ENCODE measurements at regions not wholly inside any gene's neighbourhood (a gene's known extent, or its start where the extent isn't known, plus 50 kb on each side); places are given as distances from the start of the nearest gene placed in this dataset.

DNA sequence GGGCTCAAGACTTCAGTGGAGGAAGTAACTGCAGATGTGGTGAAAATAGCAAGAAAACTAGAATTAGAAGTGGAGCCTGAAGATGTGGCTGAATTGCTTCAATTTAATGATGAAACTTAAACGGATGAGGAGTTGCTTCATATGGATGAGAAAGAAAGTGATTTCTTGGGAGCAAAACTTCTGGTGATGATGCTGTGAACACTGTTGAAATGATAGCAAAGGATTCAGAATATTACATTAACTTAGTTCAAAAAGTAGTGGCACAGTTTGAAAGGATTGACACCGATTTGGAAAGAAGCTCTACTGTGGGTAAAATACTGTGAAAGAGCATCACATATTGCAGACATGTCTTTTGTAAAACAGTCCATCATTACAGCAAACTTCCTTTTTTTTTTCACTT is 638.0 kb downstream of the NYAP2 start:
- intact Hi-C loops (cut with micrococcal nuclease), result no loop called here

DNA sequence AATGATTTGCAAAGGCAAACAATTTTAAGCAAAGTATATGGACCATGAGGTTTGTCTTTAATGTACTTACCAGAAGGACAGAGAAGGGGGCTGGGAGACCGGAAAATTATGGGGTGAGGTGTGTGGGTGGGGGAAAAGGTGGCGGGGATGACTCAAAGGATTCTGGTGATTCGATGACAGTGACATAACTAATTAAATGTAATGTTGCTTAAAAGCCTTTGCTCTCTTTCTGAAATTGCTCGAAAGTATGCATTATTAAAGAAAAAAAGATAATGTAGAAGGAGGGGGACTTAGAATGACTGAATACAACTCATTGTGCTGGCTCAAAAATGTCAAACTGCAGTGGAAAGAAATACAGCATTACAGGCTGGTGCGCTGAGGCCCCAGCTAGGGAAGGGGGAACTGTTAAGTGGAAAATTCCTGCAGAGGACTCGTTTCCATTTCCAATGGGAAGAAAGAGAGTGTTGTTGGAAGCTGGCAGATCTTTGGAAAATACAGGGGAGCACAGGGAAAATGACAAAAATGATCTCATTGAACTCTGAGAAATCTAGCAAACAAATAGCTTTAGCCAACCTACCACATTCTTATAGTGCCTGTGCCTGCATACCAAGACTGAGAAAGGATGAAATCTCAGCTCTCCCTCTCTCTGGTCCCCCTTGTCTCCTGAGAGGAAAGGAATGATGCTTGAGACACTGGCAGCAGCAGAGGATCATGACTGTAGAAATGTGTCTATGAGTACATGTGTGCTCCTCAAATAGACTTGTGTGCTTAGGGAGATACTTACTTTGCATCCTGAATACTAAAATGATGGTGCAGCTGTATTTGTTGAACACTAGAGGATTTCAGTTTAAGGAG is 632.4 kb downstream of the NYAP2 start:
- no peaks in the 10 kb centered on the region for H3K36me3 Mint-ChIP-seq
- peaks cover 28 to 30% of the 10 kb centered on the region in 2 donors for H3K27me3 Mint-ChIP-seq
- CTCF ChIA-PET (ENCODE audit: partially characterized antibody), result no interaction called here
- no peaks in the 10 kb centered on the region for H3K9me3 Mint-ChIP-seq
- Histone ChIP-seq H3K27ac (ENCODE audit: low read depth, low read length) (no peak overlapping the region), H3K27me3 (ENCODE audit: insufficient read depth, low read length) (peaks cover 4% of the 10 kb centered on the region), H3K36me3 (ENCODE audit: insufficient read depth, low read length) (no peaks in the 10 kb centered on the region), H3K4me1 (ENCODE audit: insufficient read depth, low read length) (no peaks in the 10 kb centered on the region), H3K9me3 (ENCODE audit: control insufficient read depth in 1 of 2, low read length in 2 of 2) (no peaks in the 10 kb centered on the region), H3K4me3 (ENCODE audit: low read length in 2 of 2) (no peak overlapping the region)
- intact Hi-C loops (cut with micrococcal nuclease), result no loop called here
- H3K4me1 Mint-ChIP-seq, result peaks cover 5 to 17% (median 7%) of the 10 kb centered on the region in 4 donors
- no peak for DNase-seq
- POLR2A ChIA-PET (ENCODE audit: partially characterized antibody), result no interaction called here
- H3K27ac Mint-ChIP-seq, result no peak overlapping the region
- H3K4me3 Mint-ChIP-seq, result peak overlapping the region in 3 of 8 donors; percentile 33 to 73 (median 53)

More for the DNA sequence above, 638.0 kb downstream of the NYAP2 start:
- Mint-ChIP-seq H3K4me1 (no peaks in the 10 kb centered on the region), H3K4me3 (no peak overlapping the region), H3K9me3 (no peaks in the 10 kb centered on the region), H3K27ac (no peak overlapping the region), H3K36me3 (no peaks in the 10 kb centered on the region), H3K27me3 (peaks cover 11 to 17% of the 10 kb centered on the region in 2 donors)
- ChIA-PET POLR2A (ENCODE audit: partially characterized antibody) (no interaction called here), CTCF (ENCODE audit: partially characterized antibody) (no interaction called here)
- Histone ChIP-seq H3K4me1 (ENCODE audit: insufficient read depth, low read length) (no peaks in the 10 kb centered on the region), H3K27ac (ENCODE audit: low read depth, low read length) (no peak overlapping the region), H3K9me3 (ENCODE audit: control insufficient read depth in 1 of 2, low read length in 2 of 2) (no peaks in the 10 kb centered on the region), H3K27me3 (ENCODE audit: insufficient read depth, low read length) (no peaks in the 10 kb centered on the region), H3K4me3 (ENCODE audit: low read length in 2 of 2) (no peak overlapping the region), H3K36me3 (ENCODE audit: insufficient read depth, low read length) (no peaks in the 10 kb centered on the region)
- DNase-seq, result no peak

DNA sequence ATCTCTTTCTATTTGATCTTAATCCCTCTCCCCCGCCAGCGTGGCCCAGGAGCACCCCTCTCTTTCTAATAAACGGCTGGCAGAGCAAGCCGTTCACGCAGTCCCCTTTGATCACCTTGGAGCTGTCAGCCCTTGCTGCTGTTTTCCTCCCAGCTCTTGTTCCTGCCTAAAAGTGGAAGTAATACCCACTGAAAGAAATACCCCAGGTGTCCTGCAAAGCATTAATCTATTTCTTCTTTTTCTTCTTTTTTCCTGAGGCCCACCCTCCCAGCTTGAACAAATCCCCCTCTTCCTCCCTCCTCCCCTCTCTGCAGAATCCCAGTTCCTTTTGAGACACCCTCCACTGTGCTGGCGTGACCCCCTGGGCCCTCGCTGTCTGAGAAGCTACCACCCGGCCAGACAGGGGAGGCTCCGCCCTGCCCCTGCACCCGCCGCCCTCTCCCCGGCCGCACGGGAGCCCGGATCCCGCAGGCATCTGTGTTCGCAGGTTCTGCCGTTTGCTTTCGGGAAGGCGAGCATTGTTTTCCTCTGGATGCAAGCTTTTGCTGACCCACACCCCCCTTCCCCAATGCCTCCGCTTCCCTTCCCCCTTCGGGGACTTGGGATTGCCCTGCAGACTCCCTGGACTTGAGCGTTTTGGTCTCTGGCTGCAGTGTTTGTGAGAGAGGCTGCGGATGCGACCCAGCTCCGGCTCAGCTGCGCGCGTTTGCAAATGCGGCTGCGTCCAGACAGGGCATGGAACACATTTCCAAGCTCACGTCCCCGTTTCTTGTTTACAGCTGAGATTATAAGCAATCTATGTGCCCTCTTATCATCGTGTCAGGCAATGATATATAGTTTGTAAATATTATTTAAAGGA is 631.5 kb downstream of the NYAP2 start:
- Histone ChIP-seq H3K27ac (ENCODE audit: low read depth, low read length) (no peak overlapping the region), H3K4me3 (ENCODE audit: low read length in 2 of 2) (no peak overlapping the region), H3K9me3 (ENCODE audit: control insufficient read depth in 1 of 2, low read length in 2 of 2) (no peaks in the 10 kb centered on the region), H3K36me3 (ENCODE audit: insufficient read depth, low read length) (no peaks in the 10 kb centered on the region), H3K4me1 (ENCODE audit: insufficient read depth, low read length) (no peaks in the 10 kb centered on the region), H3K27me3 (ENCODE audit: insufficient read depth, low read length) (peaks cover 4% of the 10 kb centered on the region)
- H3K4me3 Mint-ChIP-seq, result peak overlapping the region in 7 of 8 donors; percentile 30 to 81 (median 59)
- DNase-seq, result no peak
- peaks cover 5 to 17% (median 7%) of the 10 kb centered on the region in 4 donors for H3K4me1 Mint-ChIP-seq
- no peaks in the 10 kb centered on the region for H3K36me3 Mint-ChIP-seq
- peaks cover 0 to 1% (median 0%) of the 10 kb centered on the region in 8 donors for H3K9me3 Mint-ChIP-seq
- peaks cover 26 to 30% of the 10 kb centered on the region in 2 donors for H3K27me3 Mint-ChIP-seq
- CTCF ChIA-PET (ENCODE audit: partially characterized antibody), result no interaction called here
- no peak overlapping the region for H3K27ac Mint-ChIP-seq
- intact Hi-C loops (cut with micrococcal nuclease), result no loop called here
- POLR2A ChIA-PET (ENCODE audit: partially characterized antibody), result no interaction called here

DNA sequence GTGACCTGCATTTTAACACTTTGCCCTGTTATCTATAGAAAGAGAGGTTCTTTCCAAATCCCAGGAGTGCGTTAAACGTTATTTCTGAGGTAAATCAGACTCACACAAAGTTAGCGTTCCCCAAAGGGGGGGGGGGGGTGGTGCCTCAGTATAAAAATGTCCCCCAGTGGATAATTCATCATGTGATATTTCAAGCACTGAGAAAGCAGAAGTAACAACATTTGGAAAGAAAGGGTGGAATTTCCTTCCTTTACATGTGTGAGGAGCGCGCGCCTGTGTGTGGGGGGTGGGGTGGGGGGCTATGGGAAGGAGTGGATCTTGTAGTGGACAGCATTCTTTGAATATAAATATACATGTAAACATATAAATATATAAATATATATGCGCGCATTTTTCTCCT is 630.9 kb downstream of the NYAP2 start:
- peak overlapping the region in 3 of 8 donors; percentile 49 to 73 (median 56) for H3K4me3 Mint-ChIP-seq

DNA sequence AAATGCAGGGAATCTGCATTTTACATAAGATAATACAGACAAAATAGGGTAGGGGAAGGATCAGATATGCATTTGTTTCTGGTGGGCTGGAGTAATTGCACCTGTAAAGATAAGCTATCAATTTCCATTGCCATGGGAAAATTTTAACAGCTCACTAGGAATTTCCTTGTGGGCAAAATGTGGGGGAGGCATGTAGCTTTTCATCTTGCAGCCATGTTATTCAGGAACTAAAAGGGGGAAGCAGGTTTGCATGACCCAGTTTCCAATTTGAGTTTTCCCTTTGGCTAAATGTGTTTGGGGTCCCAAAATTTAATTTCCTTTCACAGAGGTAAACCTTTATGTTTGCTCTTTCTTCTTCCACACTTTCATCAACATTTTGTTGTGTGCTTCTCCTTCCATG is 624.4 kb downstream of the NYAP2 start:
- no peaks in the 10 kb centered on the region for H3K4me1 Mint-ChIP-seq
- H3K36me3 Mint-ChIP-seq, result no peaks in the 10 kb centered on the region
- H3K9me3 ChIP-seq (ENCODE audit: control insufficient read depth in 1 of 2, low read length in 2 of 2), result no peaks in the 10 kb centered on the region
- no peaks in the 10 kb centered on the region for H3K4me1 ChIP-seq (ENCODE audit: insufficient read depth, low read length)
- H3K4me3 Mint-ChIP-seq, result no peak overlapping the region
- peaks cover 0 to 4% (median 2%) of the 10 kb centered on the region in 8 donors for H3K9me3 Mint-ChIP-seq
- DNase-seq, result no peak
- no peaks in the 10 kb centered on the region for H3K36me3 ChIP-seq (ENCODE audit: insufficient read depth, low read length)
- ChIA-PET CTCF (ENCODE audit: partially characterized antibody) (interaction anchor here (1.0 kb wide), 1 partner anchor 779 kb away, joined by 3 read pairs; no protein-coding TSS in a partner anchor), POLR2A (ENCODE audit: partially characterized antibody) (no interaction called here)
- H3K27ac Mint-ChIP-seq, result no peak overlapping the region
- peaks cover 6 to 9% of the 10 kb centered on the region in 2 donors for H3K27me3 Mint-ChIP-seq
- H3K27ac ChIP-seq (ENCODE audit: low read depth, low read length), result no peak overlapping the region
- H3K4me3 ChIP-seq (ENCODE audit: low read length in 2 of 2), result no peak overlapping the region
- no peaks in the 10 kb centered on the region for H3K27me3 ChIP-seq (ENCODE audit: insufficient read depth, low read length)
- intact Hi-C loops (cut with micrococcal nuclease), result no loop called here

More for the DNA sequence above, 630.9 kb downstream of the NYAP2 start:
- intact Hi-C loops (cut with micrococcal nuclease), result no loop called here
- H3K4me1 Mint-ChIP-seq, result peaks cover 5 to 17% (median 7%) of the 10 kb centered on the region in 4 donors
- Histone ChIP-seq H3K27ac (ENCODE audit: low read depth, low read length) (no peak overlapping the region), H3K4me3 (ENCODE audit: low read length in 2 of 2) (no peak overlapping the region), H3K4me1 (ENCODE audit: insufficient read depth, low read length) (no peaks in the 10 kb centered on the region), H3K9me3 (ENCODE audit: control insufficient read depth in 1 of 2, low read length in 2 of 2) (no peaks in the 10 kb centered on the region), H3K36me3 (ENCODE audit: insufficient read depth, low read length) (no peaks in the 10 kb centered on the region), H3K27me3 (ENCODE audit: insufficient read depth, low read length) (peaks cover 4% of the 10 kb centered on the region)
- peaks cover 0 to 2% (median 0%) of the 10 kb centered on the region in 8 donors for H3K9me3 Mint-ChIP-seq
- ChIA-PET POLR2A (ENCODE audit: partially characterized antibody) (no interaction called here), CTCF (ENCODE audit: partially characterized antibody) (no interaction called here)
- peaks cover 26 to 30% of the 10 kb centered on the region in 2 donors for H3K27me3 Mint-ChIP-seq
- H3K27ac Mint-ChIP-seq, result no peak overlapping the region
- no peaks in the 10 kb centered on the region for H3K36me3 Mint-ChIP-seq
- DNase-seq, result no peak

DNA sequence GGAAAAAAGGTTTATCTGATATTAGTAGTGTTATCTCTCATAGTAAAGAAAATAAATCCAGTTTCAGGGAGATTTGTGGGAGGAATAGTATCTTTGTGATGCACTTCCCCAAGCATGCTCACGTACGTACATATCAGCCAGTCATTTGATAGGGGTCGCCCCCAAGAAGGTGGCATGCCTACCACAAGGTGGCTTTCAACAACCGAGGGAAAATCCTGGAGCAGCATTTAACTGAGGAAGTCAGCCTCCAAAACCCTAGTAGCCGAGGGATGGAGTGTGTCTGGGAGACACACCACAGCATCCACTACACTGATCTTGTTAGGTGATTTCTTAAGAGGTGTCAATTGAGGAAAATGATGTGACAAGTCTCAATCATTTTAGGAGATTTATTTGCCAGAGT is 623.9 kb downstream of the NYAP2 start:
- no peaks in the 10 kb centered on the region for H3K36me3 Mint-ChIP-seq
- H3K36me3 ChIP-seq (ENCODE audit: insufficient read depth, low read length), result no peaks in the 10 kb centered on the region
- H3K4me1 ChIP-seq (ENCODE audit: insufficient read depth, low read length), result no peaks in the 10 kb centered on the region
- H3K27ac ChIP-seq (ENCODE audit: low read depth, low read length), result no peak overlapping the region
- ChIA-PET POLR2A (ENCODE audit: partially characterized antibody) (no interaction called here), CTCF (ENCODE audit: partially characterized antibody) (no interaction called here)
- H3K27me3 Mint-ChIP-seq, result peaks cover 4 to 9% of the 10 kb centered on the region in 2 donors
- H3K27ac Mint-ChIP-seq, result no peak overlapping the region
- peaks cover 0 to 6% (median 2%) of the 10 kb centered on the region in 8 donors for H3K9me3 Mint-ChIP-seq
- no peak overlapping the region for H3K4me3 Mint-ChIP-seq
- H3K4me3 ChIP-seq (ENCODE audit: low read length in 2 of 2), result no peak overlapping the region
- intact Hi-C loops (cut with micrococcal nuclease), result no loop called here
- H3K4me1 Mint-ChIP-seq, result no peaks in the 10 kb centered on the region
- H3K27me3 ChIP-seq (ENCODE audit: insufficient read depth, low read length), result no peaks in the 10 kb centered on the region
- DNase-seq, result no peak
- H3K9me3 ChIP-seq (ENCODE audit: control insufficient read depth in 1 of 2, low read length in 2 of 2), result no peaks in the 10 kb centered on the region

DNA sequence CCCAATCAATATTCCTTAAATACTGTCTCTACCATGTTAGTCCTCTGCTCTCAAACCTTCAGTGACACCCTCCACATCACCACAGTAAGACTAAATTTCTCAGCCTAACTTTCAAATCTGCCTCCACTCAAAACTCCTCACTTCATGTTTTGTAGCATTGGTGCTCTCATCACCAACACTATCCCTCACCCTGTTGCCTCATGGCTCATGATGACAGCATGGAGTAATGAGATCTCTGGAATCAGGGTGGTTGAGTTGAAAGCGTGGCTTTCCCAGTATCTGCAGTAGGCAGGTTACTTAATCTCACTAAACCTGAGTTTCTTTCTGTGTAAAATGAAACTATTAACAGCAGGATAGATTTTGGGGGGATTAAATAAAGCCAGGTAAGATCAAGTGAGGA is 621.4 kb downstream of the NYAP2 start:
- peaks cover 2 to 7% of the 10 kb centered on the region in 2 donors for H3K27me3 Mint-ChIP-seq

More for the DNA sequence above, 621.4 kb downstream of the NYAP2 start:
- Mint-ChIP-seq H3K4me1 (no peaks in the 10 kb centered on the region), H3K4me3 (no peak overlapping the region), H3K36me3 (no peaks in the 10 kb centered on the region), H3K27ac (no peak overlapping the region), H3K9me3 (peaks cover 0 to 6% (median 3%) of the 10 kb centered on the region in 8 donors)
- ChIA-PET POLR2A (ENCODE audit: partially characterized antibody) (no interaction called here), CTCF (ENCODE audit: partially characterized antibody) (no interaction called here)
- DNase-seq, result no peak
- Histone ChIP-seq H3K27ac (ENCODE audit: low read depth, low read length) (no peak overlapping the region), H3K36me3 (ENCODE audit: insufficient read depth, low read length) (no peaks in the 10 kb centered on the region), H3K27me3 (ENCODE audit: insufficient read depth, low read length) (no peaks in the 10 kb centered on the region), H3K9me3 (ENCODE audit: control insufficient read depth in 1 of 2, low read length in 2 of 2) (no peaks in the 10 kb centered on the region), H3K4me1 (ENCODE audit: insufficient read depth, low read length) (no peaks in the 10 kb centered on the region), H3K4me3 (ENCODE audit: low read length in 2 of 2) (no peak overlapping the region)
- intact Hi-C loops (cut with micrococcal nuclease), result no loop called here
